ENCODE measurements at regions not wholly inside any gene's neighbourhood (a gene's known extent, or its start where the extent isn't known, plus 50 kb on each side); places are given as distances from the start of the nearest gene placed in this dataset.
A peak's percentile ranks its signal among the peaks of the same experiment; 100 is the strongest.

DNA sequence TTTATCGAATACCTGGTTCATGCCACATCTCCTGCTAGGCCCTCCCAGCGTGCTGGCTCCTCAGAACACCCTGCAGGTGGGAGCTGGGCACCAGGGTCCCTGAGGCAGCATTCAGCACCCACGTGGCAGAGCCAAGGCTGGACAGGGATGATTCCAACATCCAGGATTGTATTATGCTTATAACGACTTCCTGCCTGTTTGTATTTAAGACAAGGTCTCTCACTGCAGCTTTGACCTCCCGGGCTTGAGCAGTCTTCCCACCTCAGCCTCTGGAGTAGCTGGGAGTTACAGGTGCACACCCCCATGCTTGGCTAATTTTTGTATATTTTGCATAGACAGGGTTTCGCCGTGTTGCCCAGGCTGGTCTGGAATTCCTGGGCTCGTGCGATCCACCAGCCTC, 64.7 kb upstream of the WNT7B start:
- H3K4me3 ChIP-seq (ENCODE audit: low read length) = no peak overlapping the region
- H3K9me3 ChIP-seq (ENCODE audit: control insufficient read depth, low read length) = no peaks in the 10 kb centered on the region
- no peaks in the 10 kb centered on the region for H3K36me3 Mint-ChIP-seq (ENCODE audit: low read depth)
- no peaks in the 10 kb centered on the region for H3K36me3 ChIP-seq (ENCODE audit: control insufficient read depth, insufficient read depth, low read length)
- 90 to 92% methylated on average over 7 to 9 of the region's 9 CpGs for WGBS, 2 experiments (ENCODE audit: insufficient coverage in 1 of 2, insufficient read length in 1 of 2)
- H3K9me3 Mint-ChIP-seq = no peaks in the 10 kb centered on the region
- H3K4me1 Mint-ChIP-seq = peaks cover 6% of the 10 kb centered on the region
- H3K27ac Mint-ChIP-seq = no peak overlapping the region
- H3K4me1 ChIP-seq (ENCODE audit: control insufficient read depth, insufficient read depth, low read length) = no peaks in the 10 kb centered on the region
- H3K27ac ChIP-seq (ENCODE audit: low read depth, low read length) = no peak overlapping the region
- H3K27me3 ChIP-seq (ENCODE audit: control insufficient read depth, insufficient read depth, low read length, poor library complexity, severe bottlenecking) = peaks cover 33% of the 10 kb centered on the region
- H3K9ac ChIP-seq (ENCODE audit: extremely low read depth, low read length, poor library complexity, severe bottlenecking) = no peak overlapping the region
- TF ChIP-seq CTCF (conservative IDR thresholded peaks at IDR 0.05) = no peak
- H3K27me3 Mint-ChIP-seq (ENCODE audit: insufficient read depth) = peaks cover 19% of the 10 kb centered on the region
- DNase-seq = peak; percentile 20
- no peak overlapping the region for H3K4me3 Mint-ChIP-seq

DNA sequence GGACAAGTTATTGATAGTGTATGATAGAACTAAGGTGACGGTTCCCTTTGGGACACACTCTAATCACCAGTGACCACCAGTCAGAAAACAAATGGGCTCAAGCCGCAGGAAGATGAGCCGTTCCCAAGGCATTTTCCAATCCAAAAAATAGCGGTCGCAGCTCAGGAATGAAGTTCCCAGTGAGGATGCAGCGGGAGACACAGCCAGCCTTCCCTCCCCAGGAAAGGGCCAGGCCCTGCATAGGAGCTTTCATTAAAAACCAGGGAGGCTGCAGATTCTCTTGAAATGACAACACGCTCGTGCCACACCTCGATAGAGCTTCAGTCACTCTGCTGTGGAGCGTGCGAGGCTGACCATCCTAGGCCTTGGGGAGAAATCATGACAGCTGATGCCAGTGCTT, 65.8 kb upstream of the WNT7B start:
- peaks cover 37% of the 10 kb centered on the region for H3K27me3 ChIP-seq (ENCODE audit: control insufficient read depth, insufficient read depth, low read length, poor library complexity, severe bottlenecking)
- no peaks in the 10 kb centered on the region for H3K9me3 ChIP-seq (ENCODE audit: control insufficient read depth, low read length)
- WGBS, 2 experiments (ENCODE audit: insufficient coverage in 1 of 2, insufficient read length in 1 of 2) = 89 to 93% methylated on average over 9 to 11 of the region's 11 CpGs
- peaks cover 6% of the 10 kb centered on the region for H3K4me1 Mint-ChIP-seq
- no peak overlapping the region for H3K27ac Mint-ChIP-seq
- H3K36me3 Mint-ChIP-seq (ENCODE audit: low read depth) = no peaks in the 10 kb centered on the region
- peak; percentile 33 for DNase-seq
- H3K27me3 Mint-ChIP-seq (ENCODE audit: insufficient read depth) = peaks cover 21% of the 10 kb centered on the region
- no peak overlapping the region for H3K4me3 ChIP-seq (ENCODE audit: low read length)
- no peaks in the 10 kb centered on the region for H3K36me3 ChIP-seq (ENCODE audit: control insufficient read depth, insufficient read depth, low read length)
- no peak overlapping the region for H3K27ac ChIP-seq (ENCODE audit: low read depth, low read length)
- TF ChIP-seq CTCF (conservative IDR thresholded peaks at IDR 0.05) = no peak
- no peak overlapping the region for H3K9ac ChIP-seq (ENCODE audit: extremely low read depth, low read length, poor library complexity, severe bottlenecking)
- H3K4me3 Mint-ChIP-seq = no peak overlapping the region
- H3K4me1 ChIP-seq (ENCODE audit: control insufficient read depth, insufficient read depth, low read length) = no peaks in the 10 kb centered on the region
- H3K9me3 Mint-ChIP-seq = no peaks in the 10 kb centered on the region

DNA sequence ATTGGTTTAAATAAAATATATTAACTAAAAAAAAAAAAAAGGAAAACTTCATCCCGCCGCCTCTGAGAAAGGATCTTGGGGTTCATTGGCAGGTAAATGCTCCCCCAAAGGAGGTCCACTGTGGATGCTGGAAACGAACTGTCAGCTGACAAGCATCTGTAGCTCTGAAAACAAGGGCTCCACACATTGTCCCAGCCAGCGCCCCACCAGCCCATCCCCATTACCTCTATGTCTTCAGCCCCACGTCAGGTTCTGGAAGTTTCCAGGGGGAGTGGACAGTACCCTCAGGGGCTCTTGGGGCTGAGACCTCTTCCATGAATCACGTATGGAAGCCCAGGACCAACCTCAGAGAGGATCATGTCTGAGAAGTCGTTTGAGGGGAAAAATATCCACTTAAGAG, 66.4 kb upstream of the WNT7B start:
- peak; percentile 22 for DNase-seq
- no peak overlapping the region for H3K4me3 ChIP-seq (ENCODE audit: low read length)
- 90 to 95% methylated on average over 4 to 7 of the region's 7 CpGs for WGBS, 2 experiments (ENCODE audit: insufficient coverage in 1 of 2, insufficient read length in 1 of 2)

More for the DNA sequence above, 66.4 kb upstream of the WNT7B start:
- Mint-ChIP-seq H3K36me3 (ENCODE audit: low read depth) (no peaks in the 10 kb centered on the region), H3K27ac (no peak overlapping the region), H3K4me1 (peaks cover 6% of the 10 kb centered on the region), H3K9me3 (no peaks in the 10 kb centered on the region), H3K4me3 (peak overlapping the region; percentile 54), H3K27me3 (ENCODE audit: insufficient read depth) (peaks cover 21% of the 10 kb centered on the region)
- H3K27me3 ChIP-seq (ENCODE audit: control insufficient read depth, insufficient read depth, low read length, poor library complexity, severe bottlenecking) = peaks cover 40% of the 10 kb centered on the region
- H3K4me1 ChIP-seq (ENCODE audit: control insufficient read depth, insufficient read depth, low read length) = no peaks in the 10 kb centered on the region
- TF ChIP-seq CTCF (conservative IDR thresholded peaks at IDR 0.05) = no peak
- no peak overlapping the region for H3K27ac ChIP-seq (ENCODE audit: low read depth, low read length)
- H3K36me3 ChIP-seq (ENCODE audit: control insufficient read depth, insufficient read depth, low read length) = no peaks in the 10 kb centered on the region
- H3K9me3 ChIP-seq (ENCODE audit: control insufficient read depth, low read length) = no peaks in the 10 kb centered on the region
- no peak overlapping the region for H3K9ac ChIP-seq (ENCODE audit: extremely low read depth, low read length, poor library complexity, severe bottlenecking)

Data from endodermal cell (in vitro differentiated cells).